Astrocyte (in vitro differentiated cells and primary cell): ENCODE measurements at regions not wholly inside any gene's neighbourhood (a gene's known extent, or its start where the extent isn't known, plus 50 kb on each side); places are given as distances from the start of the nearest gene placed in this dataset.

Experiments used
- CTCF ChIP-seq: IDR thresholded peaks from 2 replicates; pipeline ENCODE4 v1.5.1; 2011; ENCODE audit warnings: low read depth, mild to moderate bottlenecking, inconsistent platforms, low read length, moderate library complexity; ENCODE audit not compliant: insufficient read depth
- EZH2 ChIP-seq: IDR thresholded peaks from 2 replicates; pipeline ENCODE4 v1.6.1; 2012; ENCODE audit warnings: mild to moderate bottlenecking, low read length, inconsistent platforms; ENCODE audit not compliant: insufficient read depth

- no peak for TF ChIP-seq CTCF
- TF ChIP-seq EZH2, result no peak
Measured at GRCh38 chr2:151553-152334, 105.4 kb upstream of the FAM110C start.
